H4 (cell line): ENCODE measurements at regions not wholly inside any gene's neighbourhood (a gene's known extent, or its start where the extent isn't known, plus 50 kb on each side); places are given as distances from the start of the nearest gene placed in this dataset.

Experiments
- DNase-seq: peaks from one replicate; pipeline ENCODE4 v3.0.0-alpha.2; 2015; ENCODE audit warnings: low spot score

GRCh38 chr13:84352946-84353345, 470.7 kb upstream of the SLITRK1 start:
- DNase-seq = no peak

DNA sequence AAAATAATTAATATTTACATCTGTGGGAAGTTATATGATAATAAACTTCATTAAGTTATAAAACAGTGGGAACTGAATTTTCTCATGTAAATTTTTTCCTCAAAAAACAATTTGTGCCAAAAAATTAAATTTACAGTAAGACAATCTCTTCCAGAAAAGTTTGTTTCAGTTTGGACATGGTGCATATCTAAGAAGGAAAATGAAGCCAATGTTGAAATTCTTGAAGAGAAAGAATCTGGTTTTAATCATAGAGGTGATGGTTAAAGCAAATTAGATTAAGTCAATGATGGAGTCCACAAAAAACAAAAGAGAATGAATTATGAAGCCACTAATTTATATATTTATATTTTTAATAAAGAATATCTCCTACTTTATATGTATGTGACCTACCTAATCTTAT, 457.2 kb upstream of the SLITRK1 start:
- DNase-seq = no peak

- DNase-seq = no peak
These were observed 450.1 kb upstream of the SLITRK1 start for GRCh38 chr13:84332346-84332745.

DNA sequence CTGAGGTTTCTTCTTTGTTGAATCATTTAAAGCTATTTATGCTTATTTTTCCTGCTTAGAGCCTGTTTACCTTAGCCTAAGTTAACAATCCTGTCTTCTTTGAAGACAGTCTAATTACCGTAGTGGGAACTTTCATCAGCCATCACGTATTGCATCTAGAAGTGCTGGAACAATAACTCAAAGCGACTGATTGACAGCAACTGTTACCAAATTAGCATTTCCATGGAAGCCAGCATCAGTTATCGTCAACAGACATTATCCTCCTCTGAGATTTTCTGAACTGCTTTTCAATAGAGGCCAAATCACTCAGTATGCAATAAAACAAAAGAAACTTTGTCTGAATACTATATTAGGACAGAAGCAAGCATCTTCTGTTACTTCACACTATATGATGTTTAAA, 433.3 kb upstream of the SLITRK1 start:
- DNase-seq = no peak

DNA sequence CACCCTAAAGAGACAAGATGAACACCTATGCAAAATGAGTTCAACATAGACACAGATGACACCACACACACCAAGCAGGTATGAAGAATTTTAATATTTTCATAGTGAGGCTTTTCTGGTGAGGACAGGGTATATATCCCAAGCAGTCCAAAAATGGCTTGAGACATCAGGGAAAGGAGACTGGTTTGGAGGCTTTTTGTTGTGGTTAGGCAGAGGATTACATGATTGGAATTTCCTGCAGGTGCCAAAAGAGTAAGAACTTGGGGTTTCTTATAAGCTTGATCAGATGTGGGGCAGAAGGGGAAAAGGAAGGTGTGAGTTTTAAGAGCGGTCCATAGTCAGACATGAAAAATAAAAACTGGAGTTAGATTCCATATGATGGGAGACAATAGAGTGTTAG, 420.8 kb upstream of the SLITRK1 start:
- no peak for DNase-seq

DNA sequence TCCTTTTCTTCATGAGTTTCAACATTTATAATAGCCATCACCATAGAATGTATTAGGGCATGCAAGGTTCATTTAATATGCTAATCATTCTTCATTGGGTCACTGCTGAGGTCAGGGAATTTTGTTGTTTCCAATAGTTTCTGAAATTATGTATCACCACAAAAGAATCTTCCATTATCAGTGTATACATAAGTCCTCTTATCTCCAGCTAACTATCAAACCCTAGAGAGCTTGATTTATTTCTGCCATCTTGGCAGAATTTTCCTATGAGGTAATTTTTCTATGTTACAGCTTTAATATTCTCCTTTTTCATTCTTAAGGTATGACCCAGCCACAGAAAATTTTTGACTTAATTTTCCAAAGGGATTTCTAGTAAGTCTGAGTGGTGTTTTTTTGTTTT, 415.0 kb upstream of the SLITRK1 start:
- DNase-seq = no peak

DNA sequence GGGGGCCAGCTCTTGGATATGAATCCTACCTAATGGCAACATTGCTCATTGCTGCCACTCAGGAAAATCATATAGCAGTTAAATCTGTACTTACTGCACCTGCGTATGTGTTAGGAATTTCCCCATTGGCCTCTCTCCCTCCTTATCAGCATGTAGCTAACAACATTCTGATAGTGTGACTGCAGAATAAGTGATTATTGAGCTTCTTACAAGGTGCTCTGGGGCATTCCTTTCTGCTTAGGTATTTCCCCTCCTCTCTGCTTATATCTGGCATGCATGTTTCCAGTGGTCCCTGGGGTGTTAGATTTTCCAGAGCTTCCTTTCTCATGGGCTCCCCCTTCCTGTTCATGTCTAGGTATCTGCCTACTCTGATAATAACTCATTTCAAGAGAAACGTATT, 414.1 kb upstream of the SLITRK1 start:
- DNase-seq = no peak

DNA sequence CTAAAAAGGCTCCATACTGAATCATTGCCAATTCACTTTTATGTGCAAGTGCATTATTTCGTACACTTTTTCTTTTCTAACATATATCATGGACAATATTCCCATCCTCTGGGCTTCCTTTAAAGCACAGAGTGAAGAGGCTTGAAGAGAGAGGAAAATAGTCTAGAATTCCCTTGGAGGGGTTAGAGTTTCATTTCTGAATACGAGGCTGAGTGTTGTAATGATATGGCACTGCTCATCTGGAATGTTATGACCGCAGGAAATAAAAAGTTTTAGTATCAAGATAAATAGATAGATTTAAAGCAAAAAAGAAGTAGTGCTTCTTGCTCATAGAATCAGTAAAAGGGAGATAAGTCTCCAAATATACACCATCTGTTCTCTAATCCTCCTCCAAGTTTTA, 412.3 kb upstream of the SLITRK1 start:
- no peak for DNase-seq

GRCh38 chr13:84290386-84290785, 408.1 kb upstream of the SLITRK1 start:
- no peak for DNase-seq

GRCh38 chr13:84279166-84279565, 396.9 kb upstream of the SLITRK1 start:
- no peak for DNase-seq

DNA sequence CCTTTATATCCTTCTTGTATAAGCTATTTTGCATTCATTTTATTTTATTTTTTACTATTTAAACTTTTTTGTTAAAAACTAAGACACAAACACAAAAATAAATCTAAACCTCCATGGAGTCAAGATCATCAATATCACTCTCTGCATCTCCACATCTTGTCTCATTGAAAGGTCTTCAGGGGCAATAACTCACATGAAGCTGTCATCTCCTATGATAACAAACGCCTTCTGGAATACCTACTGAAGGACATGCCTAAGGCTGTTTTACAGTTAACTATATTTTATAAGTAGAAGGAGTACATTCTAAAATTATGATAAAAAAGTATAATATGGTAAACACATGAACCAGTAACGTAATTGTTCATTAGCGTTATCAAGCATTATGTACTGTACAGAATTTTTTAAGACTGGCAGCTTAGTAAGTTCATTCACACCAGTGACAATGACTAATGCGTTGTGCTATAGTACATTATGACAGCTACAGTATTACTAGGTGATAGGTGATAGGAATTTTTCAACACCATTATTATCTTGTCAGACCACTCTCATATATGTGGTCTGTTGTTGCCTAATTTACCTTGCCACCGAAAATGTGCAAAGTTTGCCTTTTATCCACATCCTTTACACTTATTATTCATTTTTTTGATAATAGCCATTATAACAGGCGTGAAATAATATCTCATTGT, 390.7 kb upstream of the SLITRK1 start:
- no peak for DNase-seq

GRCh38 chr13:84265257-84265764, 383.0 kb upstream of the SLITRK1 start:
- no peak for DNase-seq

GRCh38 chr13:84263354-84264069, 381.2 kb upstream of the SLITRK1 start:
- DNase-seq = no peak

DNA sequence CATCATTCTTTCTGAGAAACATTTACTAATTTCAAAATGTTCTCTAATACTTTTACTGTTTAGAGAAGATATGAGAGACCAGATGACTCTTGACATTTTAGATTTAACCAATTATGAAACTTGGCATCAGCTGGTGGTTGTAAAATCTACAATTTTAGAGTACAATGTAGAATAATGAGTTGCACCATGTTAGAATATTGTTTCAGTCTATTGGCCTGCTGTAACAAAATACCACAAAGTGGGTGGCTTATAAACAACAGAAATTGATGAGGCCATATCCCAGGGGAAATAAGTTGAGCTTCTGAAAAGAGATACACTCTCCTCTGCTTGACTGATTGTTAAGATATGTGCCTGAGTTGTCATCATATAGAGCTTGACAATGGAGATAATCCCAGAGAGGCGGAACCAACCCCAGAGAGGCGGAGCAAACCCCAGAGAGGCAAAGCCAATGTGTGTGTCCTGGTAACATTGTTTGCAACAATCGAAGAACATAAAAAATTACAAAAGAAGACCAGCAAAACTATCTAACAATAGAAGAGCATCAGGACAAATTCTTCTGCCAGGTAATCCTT, 373.0 kb upstream of the SLITRK1 start:
- no peak for DNase-seq

- no peak for DNase-seq
These were observed 367.2 kb upstream of the SLITRK1 start for GRCh38 chr13:84249463-84249862.

- no peak for DNase-seq
These were observed 361.1 kb upstream of the SLITRK1 start for GRCh38 chr13:84243340-84243739.

DNA sequence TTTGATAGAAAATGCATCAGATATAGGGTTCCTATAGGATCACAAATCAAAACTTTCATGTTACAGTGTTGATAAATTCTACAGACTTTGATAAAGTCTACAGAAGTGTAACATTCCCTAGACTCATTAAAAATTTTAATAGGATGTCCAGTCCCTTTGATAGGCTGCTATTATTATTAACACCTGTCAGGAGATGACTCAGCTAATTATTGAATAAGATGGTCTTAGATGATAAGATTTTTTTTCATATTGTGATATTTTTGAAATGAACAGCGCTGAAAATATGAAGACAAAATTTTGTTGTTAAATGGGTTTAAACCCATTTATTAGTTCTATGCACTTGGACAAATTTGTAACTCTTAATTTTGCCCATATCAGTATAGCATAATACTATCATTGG, 356.8 kb upstream of the SLITRK1 start:
- DNase-seq = no peak

DNA sequence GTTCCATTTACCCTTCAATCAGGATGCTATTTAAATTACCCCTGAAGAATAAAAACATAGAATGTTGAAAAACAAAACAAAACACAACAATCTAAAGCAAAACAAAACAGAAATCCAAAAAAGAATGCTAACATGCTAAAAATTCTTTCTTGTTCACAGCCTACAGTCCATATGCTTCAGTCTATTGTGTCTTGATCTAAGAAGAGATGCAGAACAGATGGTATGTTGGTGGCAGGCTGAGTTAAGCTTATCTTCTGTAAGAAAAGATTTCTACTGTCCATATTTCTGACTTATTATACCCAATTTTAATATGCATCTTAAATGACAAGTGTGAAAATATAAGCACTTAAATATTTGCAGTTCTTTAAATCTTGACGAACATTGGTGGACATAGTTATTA, 356.1 kb upstream of the SLITRK1 start:
- DNase-seq = no peak

GRCh38 chr13:84237143-84237542, 354.9 kb upstream of the SLITRK1 start:
- no peak for DNase-seq

DNA sequence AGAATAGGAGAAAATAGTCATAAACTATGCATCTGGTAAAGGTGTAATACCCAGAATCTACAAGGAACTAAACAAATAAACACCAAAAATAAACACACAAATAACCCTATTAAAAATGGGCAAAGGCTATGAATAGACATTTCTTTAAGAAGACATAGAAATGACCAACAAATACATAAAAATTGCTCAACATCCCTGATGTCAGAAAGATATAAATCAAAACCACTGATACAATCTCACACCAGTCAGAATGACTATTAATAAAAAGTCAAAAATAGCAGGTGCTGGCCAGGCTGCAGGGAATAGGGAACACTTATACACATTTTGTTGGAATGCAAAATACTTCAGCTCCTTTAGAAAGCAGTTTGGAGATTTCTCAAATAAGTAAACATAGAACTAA, 352.1 kb upstream of the SLITRK1 start:
- no peak for DNase-seq

GRCh38 chr13:84230568-84230967, 348.3 kb upstream of the SLITRK1 start:
- DNase-seq = no peak

- no peak for DNase-seq
These were observed 328.8 kb upstream of the SLITRK1 start for GRCh38 chr13:84211048-84211447.

GRCh38 chr13:84208246-84208910, 326.1 kb upstream of the SLITRK1 start:
- no peak for DNase-seq
